ENCODE measurements at regions not wholly inside any gene's neighbourhood (a gene's known extent, or its start where the extent isn't known, plus 50 kb on each side); places are given as distances from the start of the nearest gene placed in this dataset.

DNA sequence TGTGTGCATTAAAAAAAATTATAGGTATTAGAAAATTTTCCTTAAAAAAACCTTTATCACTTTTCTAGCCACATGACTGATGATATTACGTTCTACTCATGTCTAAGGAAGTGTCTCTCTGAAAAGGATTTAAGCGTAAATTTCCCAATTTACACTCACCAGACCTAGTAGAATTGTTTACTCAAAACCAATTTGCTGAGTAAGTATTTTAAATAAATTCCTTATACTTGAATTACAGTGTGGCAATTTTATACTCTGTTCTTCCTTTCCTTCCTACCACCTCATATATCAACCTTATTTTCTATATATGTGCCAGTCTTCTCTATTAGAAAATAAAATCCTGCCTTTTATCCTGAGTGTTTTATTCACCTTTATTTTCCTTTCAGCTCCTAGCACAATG, 1035.1 kb downstream of the TRHDE start:
- H3K9me2 ChIP-seq (replicated peaks; ENCODE audit: control insufficient read depth, low read length), result no peaks in the 10 kb centered on the region
- no peak overlapping the region for H3K4me2 ChIP-seq (ENCODE audit: low read length)
- no peaks in the 10 kb centered on the region for H3F3A ChIP-seq (ENCODE audit: control insufficient read depth, insufficient read depth)
- TF ChIP-seq, protein P1, sequence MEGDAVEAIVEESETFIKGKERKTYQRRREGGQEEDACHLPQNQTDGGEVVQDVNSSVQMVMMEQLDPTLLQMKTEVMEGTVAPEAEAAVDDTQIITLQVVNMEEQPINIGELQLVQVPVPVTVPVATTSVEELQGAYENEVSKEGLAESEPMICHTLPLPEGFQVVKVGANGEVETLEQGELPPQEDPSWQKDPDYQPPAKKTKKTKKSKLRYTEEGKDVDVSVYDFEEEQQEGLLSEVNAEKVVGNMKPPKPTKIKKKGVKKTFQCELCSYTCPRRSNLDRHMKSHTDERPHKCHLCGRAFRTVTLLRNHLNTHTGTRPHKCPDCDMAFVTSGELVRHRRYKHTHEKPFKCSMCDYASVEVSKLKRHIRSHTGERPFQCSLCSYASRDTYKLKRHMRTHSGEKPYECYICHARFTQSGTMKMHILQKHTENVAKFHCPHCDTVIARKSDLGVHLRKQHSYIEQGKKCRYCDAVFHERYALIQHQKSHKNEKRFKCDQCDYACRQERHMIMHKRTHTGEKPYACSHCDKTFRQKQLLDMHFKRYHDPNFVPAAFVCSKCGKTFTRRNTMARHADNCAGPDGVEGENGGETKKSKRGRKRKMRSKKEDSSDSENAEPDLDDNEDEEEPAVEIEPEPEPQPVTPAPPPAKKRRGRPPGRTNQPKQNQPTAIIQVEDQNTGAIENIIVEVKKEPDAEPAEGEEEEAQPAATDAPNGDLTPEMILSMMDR (IDR thresholded peaks at IDR 0.05; ENCODE audit: low read depth, low read length, poor library complexity, severe bottlenecking), result no peak
- no peak for TF ChIP-seq EZH2phosphoT487 (IDR thresholded peaks at IDR 0.05; ENCODE audit: borderline replicate concordance, low read length)
- no peaks in the 10 kb centered on the region for H3K36me3 ChIP-seq (ENCODE audit: control insufficient read depth, low read length)
- no peaks in the 10 kb centered on the region for H4K20me1 ChIP-seq (ENCODE audit: control insufficient read depth, insufficient read depth, low read depth, low read length)
- no peaks in the 10 kb centered on the region for H3K9me3 ChIP-seq (ENCODE audit: control insufficient read depth, insufficient read depth, low read length)
- H3K27ac ChIP-seq (ENCODE audit: low read depth, low read length), result no peak overlapping the region
- no peaks in the 10 kb centered on the region for H3K27me3 ChIP-seq (ENCODE audit: control insufficient read depth, low read length)
- H3K4me1 ChIP-seq (ENCODE audit: control insufficient read depth, low read length), result no peaks in the 10 kb centered on the region
- no peaks in the 10 kb centered on the region for H3K79me2 ChIP-seq (ENCODE audit: control insufficient read depth, low read length)
- H3K4me3 ChIP-seq (ENCODE audit: low read length), result no peak overlapping the region

DNA sequence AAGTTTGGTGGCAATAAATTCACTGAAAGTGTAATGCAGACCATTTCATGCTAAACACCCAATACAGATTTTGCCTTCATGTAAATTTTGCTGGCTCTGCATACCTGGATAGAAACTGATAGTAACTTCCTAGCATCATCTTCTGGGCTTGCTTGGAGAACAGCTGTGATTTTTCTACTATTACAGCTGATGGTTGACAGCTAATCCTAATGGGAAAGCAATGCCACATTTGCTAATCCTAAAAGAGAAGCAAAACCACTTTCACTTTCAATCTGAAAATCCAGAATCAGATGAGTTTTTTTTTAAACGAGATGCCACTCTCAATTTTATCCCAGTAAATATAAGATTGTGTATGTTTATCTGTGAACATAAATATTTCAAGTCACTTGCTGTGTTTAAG, 1035.9 kb downstream of the TRHDE start:
- H3K27ac ChIP-seq (ENCODE audit: low read depth, low read length), result no peak overlapping the region
- no peaks in the 10 kb centered on the region for H3F3A ChIP-seq (ENCODE audit: control insufficient read depth, insufficient read depth)
- no peaks in the 10 kb centered on the region for H3K79me2 ChIP-seq (ENCODE audit: control insufficient read depth, low read length)
- no peak overlapping the region for H3K4me2 ChIP-seq (ENCODE audit: low read length)
- no peak for TF ChIP-seq EZH2phosphoT487 (IDR thresholded peaks at IDR 0.05; ENCODE audit: borderline replicate concordance, low read length)
- TF ChIP-seq, protein P1 (IDR thresholded peaks at IDR 0.05; ENCODE audit: low read depth, low read length, poor library complexity, severe bottlenecking), result no peak
- no peak overlapping the region for H3K4me3 ChIP-seq (ENCODE audit: low read length)
- no peaks in the 10 kb centered on the region for H3K9me2 ChIP-seq (replicated peaks; ENCODE audit: control insufficient read depth, low read length)
- no peaks in the 10 kb centered on the region for H3K4me1 ChIP-seq (ENCODE audit: control insufficient read depth, low read length)
- H4K20me1 ChIP-seq (ENCODE audit: control insufficient read depth, insufficient read depth, low read depth, low read length), result no peaks in the 10 kb centered on the region
- no peaks in the 10 kb centered on the region for H3K9me3 ChIP-seq (ENCODE audit: control insufficient read depth, insufficient read depth, low read length)
- no peaks in the 10 kb centered on the region for H3K36me3 ChIP-seq (ENCODE audit: control insufficient read depth, low read length)
- no peaks in the 10 kb centered on the region for H3K27me3 ChIP-seq (ENCODE audit: control insufficient read depth, low read length)

DNA sequence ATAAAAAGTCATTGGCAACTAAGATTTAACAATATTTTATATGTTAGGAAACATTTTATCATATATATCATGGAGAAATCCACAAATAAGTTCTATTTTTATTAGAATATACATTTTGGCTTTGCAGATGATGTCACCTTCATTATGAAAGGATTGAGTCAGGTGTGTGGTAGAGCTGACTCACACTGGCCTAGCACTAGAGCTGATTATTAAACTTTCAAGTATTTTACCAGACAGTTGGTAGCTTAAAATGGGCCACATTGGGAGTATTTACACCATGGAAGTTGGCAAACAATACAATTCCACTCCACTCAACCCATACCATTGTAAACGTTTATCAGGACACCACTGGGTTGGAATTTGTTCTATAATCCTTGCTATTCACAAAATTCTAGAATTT, 1036.6 kb downstream of the TRHDE start:
- H3K4me1 ChIP-seq (ENCODE audit: control insufficient read depth, low read length), result no peaks in the 10 kb centered on the region
- no peaks in the 10 kb centered on the region for H3K9me2 ChIP-seq (replicated peaks; ENCODE audit: control insufficient read depth, low read length)
- no peaks in the 10 kb centered on the region for H3K79me2 ChIP-seq (ENCODE audit: control insufficient read depth, low read length)
- H3K4me2 ChIP-seq (ENCODE audit: low read length), result no peak overlapping the region
- no peak overlapping the region for H3K4me3 ChIP-seq (ENCODE audit: low read length)
- H3K27ac ChIP-seq (ENCODE audit: low read depth, low read length), result no peak overlapping the region
- no peaks in the 10 kb centered on the region for H3K27me3 ChIP-seq (ENCODE audit: control insufficient read depth, low read length)
- H3K36me3 ChIP-seq (ENCODE audit: control insufficient read depth, low read length), result no peaks in the 10 kb centered on the region
- no peaks in the 10 kb centered on the region for H4K20me1 ChIP-seq (ENCODE audit: control insufficient read depth, insufficient read depth, low read depth, low read length)
- no peaks in the 10 kb centered on the region for H3K9me3 ChIP-seq (ENCODE audit: control insufficient read depth, insufficient read depth, low read length)
- TF ChIP-seq EZH2phosphoT487 (IDR thresholded peaks at IDR 0.05; ENCODE audit: borderline replicate concordance, low read length), result no peak
- TF ChIP-seq, protein P1 (IDR thresholded peaks at IDR 0.05; ENCODE audit: low read depth, low read length, poor library complexity, severe bottlenecking), result no peak
- no peaks in the 10 kb centered on the region for H3F3A ChIP-seq (ENCODE audit: control insufficient read depth, insufficient read depth)

DNA sequence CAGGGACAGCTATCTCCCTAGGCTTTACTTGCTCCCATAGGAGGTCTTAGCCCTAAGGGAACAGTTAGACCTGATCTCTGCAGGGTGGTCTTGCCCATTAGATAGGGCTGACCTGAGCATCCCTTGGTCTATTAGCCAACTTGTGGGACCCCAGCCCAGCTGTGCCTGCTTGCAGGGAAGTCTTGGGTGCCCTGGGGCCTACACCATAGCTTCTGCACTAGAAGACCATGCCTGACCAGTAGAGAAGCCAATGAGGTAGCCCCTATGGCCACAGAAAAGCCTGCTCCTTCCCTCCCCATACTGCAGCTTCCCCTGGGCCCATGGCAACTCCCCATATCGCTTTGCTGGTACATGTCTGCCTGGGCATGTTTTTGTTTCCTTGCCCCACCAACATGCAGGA, 1049.1 kb downstream of the TRHDE start:
- H3K9me2 ChIP-seq (replicated peaks; ENCODE audit: control insufficient read depth, low read length), result no peaks in the 10 kb centered on the region
- H3K4me3 ChIP-seq (ENCODE audit: low read length), result no peak overlapping the region
- no peak overlapping the region for H3K27ac ChIP-seq (ENCODE audit: low read depth, low read length)
- H3K4me2 ChIP-seq (ENCODE audit: low read length), result no peak overlapping the region
- H3K27me3 ChIP-seq (ENCODE audit: control insufficient read depth, low read length), result no peaks in the 10 kb centered on the region
- H3F3A ChIP-seq (ENCODE audit: control insufficient read depth, insufficient read depth), result no peaks in the 10 kb centered on the region
- H3K79me2 ChIP-seq (ENCODE audit: control insufficient read depth, low read length), result no peaks in the 10 kb centered on the region
- TF ChIP-seq EZH2phosphoT487 (IDR thresholded peaks at IDR 0.05; ENCODE audit: borderline replicate concordance, low read length), result no peak
- TF ChIP-seq, protein P1 (IDR thresholded peaks at IDR 0.05; ENCODE audit: low read depth, low read length, poor library complexity, severe bottlenecking), result no peak
- H3K36me3 ChIP-seq (ENCODE audit: control insufficient read depth, low read length), result no peaks in the 10 kb centered on the region
- no peaks in the 10 kb centered on the region for H4K20me1 ChIP-seq (ENCODE audit: control insufficient read depth, insufficient read depth, low read depth, low read length)
- H3K9me3 ChIP-seq (ENCODE audit: control insufficient read depth, insufficient read depth, low read length), result no peaks in the 10 kb centered on the region; the same call in 1 of the 2 replicates
- H3K4me1 ChIP-seq (ENCODE audit: control insufficient read depth, low read length), result no peaks in the 10 kb centered on the region

All from DOHH2 (cell line).